Thyroid gland (tissue), 4 donors: ENCODE measurements at regions not wholly inside any gene's neighbourhood (a gene's known extent, or its start where the extent isn't known, plus 50 kb on each side); places are given as distances from the start of the nearest gene placed in this dataset.

Experiments used
- POLR2A ChIP-seq, 2 donors: fragments of 450-650 bp; IDR thresholded peaks; one replicate each; pipeline ENCODE4 v1.6.1; 2017; ENCODE audit warnings: antibody characterized with exemption in 2 of 2, mild to moderate bottlenecking in 2 of 2, moderate library complexity in 1 of 2
- TF ChIP-seq, protein P1 (sequence below), 6 experiments: fragments of 200-600 bp in 3 of 6; fragments of 450-650 bp in 3 of 6; sonication (generic) in 3 of 6; IDR thresholded peaks; one replicate each; pipeline ENCODE4 v1.5.1; 2016 to 2019; ENCODE audit warnings: antibody characterized with exemption in 6 of 6, mild to moderate bottlenecking in 2 of 6, inconsistent platforms in 1 of 6, moderate library complexity in 1 of 6

DNA sequence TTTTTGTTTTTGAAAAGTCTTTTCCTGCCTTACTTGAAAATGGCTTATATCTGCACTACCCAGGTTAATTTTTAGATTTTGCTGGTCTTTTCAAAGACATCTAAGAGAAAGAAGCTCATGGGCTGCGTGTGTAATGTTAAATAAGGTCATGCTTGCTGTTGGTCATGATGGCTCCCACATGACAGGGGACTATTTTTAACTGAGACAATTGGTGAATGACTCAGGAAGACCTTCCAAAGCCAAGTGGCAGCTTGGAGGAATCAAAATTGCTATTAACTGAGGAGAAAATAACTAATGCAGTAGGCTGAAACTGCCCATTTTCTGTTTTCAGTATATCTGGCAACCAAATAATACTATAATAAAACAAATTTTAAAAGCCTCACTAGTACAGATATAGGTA, 117.1 kb upstream of the SPAG17 start:
- TF ChIP-seq, protein P1, sequence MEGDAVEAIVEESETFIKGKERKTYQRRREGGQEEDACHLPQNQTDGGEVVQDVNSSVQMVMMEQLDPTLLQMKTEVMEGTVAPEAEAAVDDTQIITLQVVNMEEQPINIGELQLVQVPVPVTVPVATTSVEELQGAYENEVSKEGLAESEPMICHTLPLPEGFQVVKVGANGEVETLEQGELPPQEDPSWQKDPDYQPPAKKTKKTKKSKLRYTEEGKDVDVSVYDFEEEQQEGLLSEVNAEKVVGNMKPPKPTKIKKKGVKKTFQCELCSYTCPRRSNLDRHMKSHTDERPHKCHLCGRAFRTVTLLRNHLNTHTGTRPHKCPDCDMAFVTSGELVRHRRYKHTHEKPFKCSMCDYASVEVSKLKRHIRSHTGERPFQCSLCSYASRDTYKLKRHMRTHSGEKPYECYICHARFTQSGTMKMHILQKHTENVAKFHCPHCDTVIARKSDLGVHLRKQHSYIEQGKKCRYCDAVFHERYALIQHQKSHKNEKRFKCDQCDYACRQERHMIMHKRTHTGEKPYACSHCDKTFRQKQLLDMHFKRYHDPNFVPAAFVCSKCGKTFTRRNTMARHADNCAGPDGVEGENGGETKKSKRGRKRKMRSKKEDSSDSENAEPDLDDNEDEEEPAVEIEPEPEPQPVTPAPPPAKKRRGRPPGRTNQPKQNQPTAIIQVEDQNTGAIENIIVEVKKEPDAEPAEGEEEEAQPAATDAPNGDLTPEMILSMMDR (IDR thresholded peaks at IDR 0.05), result no peak
- TF ChIP-seq POLR2A (IDR thresholded peaks at IDR 0.05), result no peak
